NCI-H2227 (cell line): ENCODE measurements at regions not wholly inside any gene's neighbourhood (a gene's known extent, or its start where the extent isn't known, plus 50 kb on each side); places are given as distances from the start of the nearest gene placed in this dataset.
"Not testable (repeated sequence)": the region's sequence is repeated elsewhere in the genome, so short reads cannot be mapped to it uniquely, and the experiment has no call there.

Experiments
- DNase-seq: peaks from one replicate; lab custom pipeline; 2025; ENCODE audit not compliant: unreplicated experiment; lab: John Stamatoyannopoulos, UW

GRCh38 chr17:34474706-34475105, 104.7 kb upstream of the TMEM132E start:
- DNase-seq: no peak

GRCh38 chr17:34472363-34472762, 107.0 kb upstream of the TMEM132E start:
- DNase-seq: no peak

DNA sequence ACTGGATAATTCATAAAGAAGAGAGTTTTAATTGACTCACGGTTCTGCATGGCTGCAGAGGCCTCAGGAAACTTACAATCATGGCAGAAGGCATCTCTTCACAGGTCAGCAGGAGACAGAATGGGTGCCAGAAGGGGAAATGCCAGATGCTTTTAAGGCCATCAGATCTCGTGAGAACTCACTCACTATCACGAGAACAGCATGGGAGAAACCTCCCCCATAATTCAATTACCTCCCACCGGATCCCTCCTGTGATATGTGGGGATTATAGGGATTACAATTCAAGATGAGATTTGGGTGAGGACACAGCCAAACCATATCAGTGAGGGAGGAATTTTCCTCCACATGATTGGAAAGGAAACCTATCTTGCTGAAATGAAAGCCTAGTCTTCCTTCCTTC, 108.1 kb upstream of the TMEM132E start:
- DNase-seq: not testable (repeated sequence)

- DNase-seq: no peak
These were observed 102.8 kb upstream of the CCL1 start for GRCh38 chr17:34465789-34466188.

DNA sequence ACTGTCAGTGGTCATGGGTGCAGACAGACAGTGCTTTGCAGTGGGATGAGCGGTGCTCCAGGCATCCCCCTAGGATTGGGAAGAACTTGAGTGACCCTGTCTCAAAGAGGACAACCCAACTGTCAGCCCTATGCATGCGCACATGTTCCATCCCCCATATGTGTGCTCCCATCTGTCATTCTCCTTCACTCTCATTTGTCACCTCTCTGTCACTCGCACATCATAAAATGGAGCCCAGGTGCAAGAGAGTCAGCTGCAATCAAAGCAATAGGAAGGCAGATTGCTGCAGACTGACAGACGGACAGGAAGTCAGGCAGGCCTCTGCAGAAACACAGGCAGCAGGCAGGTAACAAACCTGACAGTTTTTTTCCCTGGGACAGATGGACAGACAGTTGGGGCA, 101.8 kb upstream of the CCL1 start:
- no peak for DNase-seq

GRCh38 chr17:34458266-34458665, 95.2 kb upstream of the CCL1 start:
- no peak for DNase-seq

GRCh38 chr17:34456121-34456520, 93.1 kb upstream of the CCL1 start:
- no peak for DNase-seq

DNA sequence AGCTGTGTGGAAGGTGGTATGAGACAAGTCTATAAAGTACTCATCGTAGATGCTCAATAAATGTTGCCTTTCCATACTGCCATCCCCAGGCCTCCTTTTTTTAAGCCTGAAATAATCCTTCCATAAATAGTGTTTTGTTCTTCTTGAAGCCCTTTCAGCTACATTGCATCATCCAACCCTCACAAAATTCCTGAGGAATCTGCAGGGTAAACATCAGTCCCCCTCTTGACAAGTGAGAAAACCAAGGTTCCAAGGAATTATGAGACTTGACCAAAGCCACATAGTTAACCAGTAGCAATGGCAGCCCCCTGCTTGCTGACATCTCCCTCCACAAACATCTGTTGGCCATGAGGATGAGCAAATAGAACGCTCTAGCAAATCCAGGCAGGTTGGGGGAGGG, 89.7 kb upstream of the CCL1 start:
- no peak for DNase-seq

GRCh38 chr17:34451313-34451712, 88.3 kb upstream of the CCL1 start:
- DNase-seq: no peak

GRCh38 chr17:34447406-34447805, 84.4 kb upstream of the CCL1 start:
- DNase-seq: no peak

DNA sequence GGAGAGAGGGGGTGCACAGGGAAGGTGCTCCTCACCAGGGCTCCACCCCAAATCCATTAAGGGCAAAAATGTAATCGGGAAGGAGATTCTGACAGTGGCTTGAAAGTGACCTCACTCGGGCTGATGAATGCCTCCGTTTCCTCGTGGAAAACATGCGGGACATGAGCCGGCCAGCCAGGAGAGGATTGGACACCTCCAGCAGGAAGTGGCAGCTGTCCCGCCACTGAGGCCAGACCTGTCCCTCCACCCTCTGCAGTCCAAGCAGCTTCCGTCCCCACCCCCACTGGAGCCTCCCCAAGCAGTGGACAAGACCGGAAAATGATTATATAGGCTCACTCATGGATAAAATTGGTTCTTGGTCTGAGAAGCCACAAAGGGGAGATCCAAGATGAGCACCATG, 82.1 kb upstream of the CCL1 start:
- DNase-seq: no peak

DNA sequence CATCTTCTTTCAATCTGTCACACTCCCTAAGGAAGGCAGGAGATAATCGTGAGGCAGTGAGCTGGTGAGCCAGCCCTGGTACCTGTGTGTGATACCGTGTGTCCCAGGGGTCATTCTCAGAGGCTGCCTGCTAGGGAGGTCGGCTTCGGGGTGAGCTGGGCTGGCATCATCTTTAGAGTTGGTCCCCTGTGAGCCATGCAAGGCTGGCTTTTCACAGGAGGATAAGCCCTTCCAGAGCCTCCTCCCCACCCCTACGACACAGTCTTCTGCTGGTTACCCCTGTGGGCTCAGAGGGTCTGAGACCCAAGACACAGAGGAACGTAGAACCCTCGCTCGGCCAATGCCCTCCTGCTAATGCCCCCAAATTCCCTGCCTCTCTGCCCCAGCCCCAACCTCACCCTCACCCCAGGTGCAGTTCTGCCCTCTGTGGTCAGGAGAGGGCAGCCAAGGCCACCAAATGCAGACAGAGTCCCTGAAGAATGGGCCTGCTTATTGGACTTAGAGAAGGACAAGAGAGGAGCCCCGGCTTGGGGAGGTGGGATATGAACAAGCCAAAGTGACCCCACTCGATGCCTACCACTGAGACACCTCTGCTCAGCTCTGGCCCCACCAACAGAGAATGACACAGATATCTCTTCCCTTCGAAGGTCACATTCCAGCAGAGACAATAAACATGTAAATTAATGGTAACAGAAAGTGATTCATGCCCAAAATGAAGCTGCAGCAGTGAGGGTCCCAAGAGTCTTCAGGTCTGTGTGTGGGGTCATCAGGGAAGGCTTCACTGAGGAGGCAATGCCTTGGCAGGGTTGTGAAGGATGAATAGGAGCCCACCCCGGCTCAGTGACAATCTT, 80.8 kb upstream of the CCL1 start:
- DNase-seq: peak; percentile 28

DNA sequence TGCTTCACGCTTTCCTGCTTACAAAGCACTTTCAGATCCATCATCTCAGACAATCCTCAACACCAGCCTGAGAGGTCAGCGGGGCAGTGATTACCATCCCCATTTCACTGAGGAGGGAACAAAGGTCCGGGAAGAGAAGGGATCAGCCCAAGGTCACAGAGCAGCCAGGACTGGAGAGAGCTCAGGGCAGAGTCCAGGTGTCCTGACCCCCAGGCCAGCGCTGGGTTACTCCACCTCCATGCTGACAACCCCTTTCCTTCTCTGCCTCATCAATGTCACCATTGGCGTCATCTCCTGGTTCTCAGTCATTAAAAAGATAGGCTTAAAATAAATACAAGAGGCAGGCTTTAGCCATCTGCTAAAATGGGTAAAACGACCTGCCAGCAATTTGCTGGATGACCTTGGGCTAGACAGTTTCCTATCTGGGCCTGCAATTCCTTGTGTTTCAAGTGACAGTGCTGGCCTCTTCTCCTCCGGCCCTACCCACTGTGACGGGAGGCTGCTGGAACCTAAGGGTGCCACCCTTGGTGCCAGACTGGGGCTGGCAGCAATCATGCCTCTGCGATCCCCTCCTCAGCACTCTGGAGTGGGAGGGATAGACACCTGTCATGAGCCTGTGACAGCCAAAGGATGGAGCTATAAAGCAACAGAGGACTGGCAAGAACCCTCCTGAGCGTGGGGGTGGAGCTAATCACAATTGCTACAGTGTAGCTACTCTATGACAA, 79.5 kb upstream of the CCL1 start:
- peak; percentile 24 for DNase-seq

DNA sequence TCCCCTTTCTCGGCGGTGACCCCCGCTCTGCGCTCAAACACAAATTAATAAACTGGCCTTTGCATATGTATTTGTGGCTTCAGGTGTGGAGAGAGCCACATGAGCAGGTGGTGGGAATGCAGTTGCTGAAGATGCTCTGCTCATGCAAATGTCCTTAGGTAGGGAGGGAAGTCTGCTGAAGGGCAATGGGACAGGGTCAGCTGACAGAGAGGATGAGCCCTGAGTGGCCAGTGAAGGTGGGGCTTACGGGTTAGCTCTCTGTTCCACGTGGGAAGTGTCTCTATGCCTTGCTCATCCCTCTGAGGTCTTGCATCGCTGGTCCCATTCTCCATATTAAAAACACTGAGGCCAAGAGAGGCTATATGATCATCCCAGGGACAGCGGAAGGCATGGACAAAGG, 74.2 kb upstream of the CCL1 start:
- DNase-seq: no peak

DNA sequence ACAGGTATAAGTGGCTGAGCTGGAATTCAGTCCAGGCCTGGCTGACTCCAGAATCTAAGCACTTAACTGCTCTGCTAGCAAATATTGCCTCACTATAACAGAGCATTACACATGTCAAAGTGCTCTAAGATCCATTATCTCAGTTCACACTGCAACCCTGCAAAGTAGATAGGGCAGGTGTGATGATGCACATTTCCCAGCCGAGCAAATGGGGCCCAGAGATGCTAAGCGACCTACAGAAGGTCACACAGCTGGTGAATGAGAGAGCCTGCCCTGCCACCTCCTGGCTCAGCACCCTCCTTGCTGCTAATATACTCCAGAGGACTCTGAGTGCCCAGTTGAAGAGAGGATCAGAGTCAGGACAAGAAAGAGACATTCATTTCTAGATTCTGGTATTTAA, 73.6 kb upstream of the CCL1 start:
- DNase-seq: no peak

- DNase-seq: peak; percentile 11
These were observed 72.3 kb upstream of the CCL1 start for GRCh38 chr17:34435182-34435928.

- DNase-seq: no peak
These were observed 71.0 kb upstream of the CCL1 start for GRCh38 chr17:34434052-34434451.

DNA sequence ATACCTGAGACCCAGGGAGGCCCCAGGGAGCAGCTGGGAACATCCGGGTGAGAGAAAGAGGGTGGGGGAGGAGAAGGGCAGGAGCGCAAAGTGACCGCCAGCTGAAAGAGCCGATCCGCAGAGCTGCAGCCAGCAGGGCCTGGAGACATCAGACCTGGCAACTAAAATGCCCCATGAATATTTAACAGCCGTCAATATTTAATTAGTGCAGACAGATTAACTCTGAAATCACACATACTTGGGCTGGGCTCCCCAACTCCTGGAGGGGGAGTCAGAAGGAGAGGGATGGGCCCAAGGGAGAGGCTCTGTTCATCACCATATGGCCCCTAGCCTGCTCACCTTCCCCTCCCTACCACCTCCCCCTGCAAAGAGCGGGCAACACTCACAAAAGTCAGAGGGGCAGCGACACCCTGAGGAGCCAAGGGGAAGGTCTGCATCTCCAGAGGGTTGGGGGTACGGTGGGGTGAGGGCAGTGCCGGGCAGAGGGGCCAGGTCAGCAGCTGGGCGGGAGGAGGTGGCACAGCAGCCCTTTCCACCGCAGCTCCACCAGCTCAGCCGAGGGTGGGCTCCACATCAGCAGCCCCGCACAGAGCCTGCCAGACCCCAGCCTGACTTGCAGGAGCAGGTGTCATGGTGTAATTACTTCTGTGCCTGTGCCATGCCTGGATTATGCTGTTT, 61.9 kb upstream of the CCL1 start:
- DNase-seq: no peak

DNA sequence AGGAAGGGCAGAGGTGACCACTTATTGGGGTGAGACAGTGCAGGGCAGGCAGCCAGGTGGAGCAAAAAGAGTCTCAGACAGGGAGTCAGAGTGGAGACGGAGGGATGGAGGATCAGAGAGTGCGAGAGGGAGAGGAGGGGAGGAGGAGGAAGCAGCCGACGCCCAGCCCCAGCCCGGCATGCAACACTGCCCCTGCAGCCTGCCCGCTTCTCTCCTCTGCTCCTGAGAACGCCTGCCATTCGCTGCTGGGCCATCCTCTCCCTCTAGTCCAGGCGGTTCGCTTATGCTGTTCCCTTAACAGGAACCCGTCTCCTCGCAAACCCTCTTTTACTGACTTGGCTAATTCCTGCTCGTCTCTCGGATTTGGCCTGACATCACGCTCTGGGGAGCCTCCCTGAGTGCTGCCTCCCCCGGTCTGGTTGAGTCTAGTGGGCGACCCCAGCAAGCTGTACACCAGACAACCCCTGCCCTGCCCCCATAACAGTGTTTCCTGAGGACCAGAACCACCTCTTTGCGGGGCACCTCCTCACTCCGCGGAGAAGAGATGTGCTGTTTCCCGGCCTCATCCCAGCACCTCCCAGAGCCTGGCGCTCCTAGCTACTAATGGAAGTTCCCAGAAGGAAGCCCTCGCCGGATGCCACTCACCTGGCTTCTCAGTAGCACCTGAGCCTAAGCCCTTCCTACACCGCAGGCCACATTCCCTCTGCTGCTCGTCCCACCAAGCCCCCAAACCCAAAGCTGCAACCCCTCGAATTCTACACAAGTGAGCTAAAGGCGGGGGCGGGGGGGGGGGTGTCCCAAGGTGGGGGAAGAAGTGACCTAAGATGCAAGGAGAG, 61.2 kb upstream of the CCL1 start:
- no peak for DNase-seq

GRCh38 chr17:34423315-34423714, 60.3 kb upstream of the CCL1 start:
- not testable (repeated sequence) for DNase-seq
